Hypothalamus (tissue), 51 donors: ENCODE measurements at regions not wholly inside any gene's neighbourhood (a gene's known extent, or its start where the extent isn't known, plus 50 kb on each side); places are given as distances from the start of the nearest gene placed in this dataset.

Experiments used
- DNase-seq, 51 donors: peaks; one replicate each; lab custom pipeline; 2025; lab: John Stamatoyannopoulos, UW

DNA sequence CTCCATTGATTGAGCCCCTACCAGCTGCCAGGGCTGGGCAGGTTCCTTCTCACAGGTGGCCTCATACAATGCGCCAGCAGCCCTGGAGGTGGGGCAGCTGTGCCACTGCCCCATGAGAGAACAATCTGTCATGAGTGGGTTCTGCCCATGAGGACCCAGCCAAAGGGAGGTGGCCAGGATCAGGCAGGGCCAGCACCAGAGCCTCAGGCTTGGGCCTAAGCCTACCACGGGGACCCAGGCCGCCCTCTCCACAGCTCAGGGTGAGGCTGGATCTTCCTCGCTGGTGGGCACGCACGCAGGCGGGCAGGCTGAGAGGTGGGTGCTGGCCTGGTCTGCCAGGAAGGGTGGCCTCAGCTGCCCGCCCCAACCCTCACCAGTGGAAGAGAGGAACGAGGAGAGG lies 110.7 kb downstream of the KIF26A start:
- DNase-seq: no peak

DNA sequence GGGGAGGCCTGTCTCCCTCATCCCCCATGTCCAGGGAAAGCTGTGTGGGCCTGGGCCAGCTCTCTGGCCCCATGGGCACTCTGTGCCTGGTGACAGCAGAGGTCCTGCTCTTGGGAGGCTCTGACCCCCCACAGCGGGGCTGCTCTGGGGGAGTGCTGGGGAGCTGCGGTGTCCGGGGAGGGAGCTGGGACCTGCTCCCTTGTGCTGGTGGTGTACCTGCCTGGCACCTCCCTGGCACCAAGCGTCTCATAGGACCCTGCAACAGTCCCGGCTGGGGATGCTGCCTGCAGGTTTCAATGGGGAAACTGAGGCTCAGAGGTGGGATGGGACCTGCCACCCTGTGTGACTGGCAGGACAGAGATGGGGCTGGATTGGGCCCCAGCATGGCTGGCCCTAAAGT lies 111.3 kb downstream of the KIF26A start:
- DNase-seq: no peak

DNA sequence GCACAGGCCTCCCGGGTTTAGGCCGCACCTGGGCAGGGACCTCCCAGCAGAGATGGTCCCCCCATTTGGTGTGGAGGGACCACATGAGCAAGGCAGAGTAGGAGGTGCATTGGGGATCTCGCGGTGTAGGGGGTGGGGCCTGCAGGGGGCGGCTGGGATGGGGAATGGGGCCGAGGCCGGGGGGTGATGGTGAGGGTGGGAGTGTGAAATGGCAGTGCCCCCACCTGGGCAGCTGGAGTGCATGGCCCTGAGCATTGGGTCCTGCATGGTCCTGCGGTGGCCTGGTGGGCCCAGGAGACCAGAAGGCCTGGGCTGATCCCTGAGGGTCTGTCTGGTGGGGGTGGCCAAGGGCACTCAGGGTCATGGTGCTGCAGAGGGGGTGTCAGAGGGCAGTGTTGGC lies 111.8 kb downstream of the KIF26A start:
- DNase-seq: no peak

DNA sequence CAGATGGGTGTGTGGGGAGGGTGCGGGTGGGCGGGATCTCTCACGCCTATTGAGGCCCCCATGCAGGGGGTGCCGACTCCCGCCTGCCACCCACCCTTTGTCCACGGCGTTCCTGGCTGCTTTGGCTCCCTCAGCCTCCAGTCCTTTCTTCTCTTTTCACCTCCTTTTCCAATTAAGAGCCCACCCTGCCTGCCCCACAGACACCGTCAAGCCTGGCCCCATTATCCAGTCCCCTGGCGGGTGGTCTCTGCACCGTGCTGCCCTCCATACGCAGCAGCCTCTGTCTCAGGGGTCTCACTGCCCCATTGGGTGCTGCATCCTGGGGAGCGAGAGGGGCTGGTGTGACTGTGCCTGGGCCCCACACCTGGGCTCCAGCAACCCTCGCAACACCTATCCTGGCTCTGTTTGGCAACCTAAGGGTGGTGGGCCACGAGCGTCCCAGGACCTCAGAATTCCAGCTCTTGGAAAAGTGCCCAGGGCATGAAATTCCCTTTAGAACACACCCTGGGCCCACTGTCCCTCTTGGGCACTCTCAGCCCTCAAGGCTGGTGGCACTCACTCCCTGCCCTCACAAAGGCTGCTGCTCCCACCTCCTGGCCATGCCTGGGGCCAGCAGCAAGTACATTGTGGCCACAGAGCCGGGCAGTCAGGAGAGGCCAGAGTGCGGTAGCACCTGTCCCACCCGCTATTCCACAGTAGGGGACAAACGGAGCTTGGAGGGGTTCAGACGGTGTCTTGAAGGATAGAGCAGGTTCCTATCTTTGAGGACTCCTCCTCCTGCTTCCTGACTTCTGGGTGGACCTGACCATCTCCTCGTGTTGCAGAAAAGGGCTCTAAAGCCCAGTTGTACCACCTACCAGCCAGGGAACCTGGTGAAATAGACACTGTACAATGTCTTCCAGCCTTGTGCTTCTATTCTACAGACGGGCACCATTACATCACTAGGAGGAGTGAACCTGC lies 114.1 kb downstream of the KIF26A start:
- DNase-seq: no peak

DNA sequence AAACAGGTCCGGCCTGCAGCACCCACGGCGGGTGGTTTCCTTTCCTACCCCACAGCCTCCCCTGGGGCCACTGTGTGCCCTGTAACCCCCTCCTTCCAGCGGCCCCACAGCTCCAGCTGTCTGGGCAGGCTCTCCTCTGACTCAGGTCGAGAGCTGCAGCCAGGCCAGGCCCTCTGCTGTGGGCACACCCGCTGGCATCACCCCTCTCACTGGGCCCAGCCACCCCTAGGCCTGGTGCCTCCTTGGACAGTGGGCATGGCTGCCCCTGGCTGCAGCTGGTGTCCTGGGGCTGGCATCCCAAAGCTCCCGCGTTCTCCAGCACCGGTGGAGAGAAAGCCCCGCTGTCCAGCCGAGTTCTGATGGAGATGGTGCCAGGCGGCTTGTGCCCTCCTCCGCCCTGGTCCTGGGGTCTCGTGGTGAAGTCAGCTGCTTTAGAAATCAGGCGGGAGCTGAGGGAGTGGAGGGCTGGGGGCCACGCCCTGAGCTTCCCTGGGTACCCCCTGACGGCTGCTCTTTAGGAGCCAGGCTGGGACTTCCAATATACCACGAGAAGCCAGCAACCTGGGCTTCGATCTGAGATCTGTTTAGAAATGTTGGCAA lies 114.9 kb downstream of the KIF26A start:
- no peak for DNase-seq

DNA sequence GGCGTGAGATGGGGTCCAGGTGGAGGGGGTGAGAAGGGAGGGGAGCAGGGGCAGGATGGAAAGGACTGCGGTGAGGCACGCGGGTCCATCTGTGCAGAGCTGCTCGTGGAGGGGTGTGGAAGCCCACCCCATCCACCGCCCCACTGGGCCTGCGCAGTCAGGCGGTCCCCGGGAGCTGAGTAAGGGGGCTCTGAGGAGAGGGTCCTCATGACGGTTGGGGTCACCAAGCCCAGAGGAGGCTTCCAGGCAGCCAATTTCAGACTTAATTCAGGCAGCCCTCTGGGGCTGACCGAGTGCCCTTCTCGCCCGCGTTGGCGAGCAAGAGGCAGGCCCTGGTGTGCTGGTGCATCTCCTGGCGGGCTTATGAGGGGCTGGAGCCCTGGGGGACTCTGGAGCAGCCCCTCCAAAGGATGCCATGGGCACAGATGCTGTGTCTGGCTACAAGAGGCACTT lies 115.5 kb downstream of the KIF26A start:
- no peak for DNase-seq

DNA sequence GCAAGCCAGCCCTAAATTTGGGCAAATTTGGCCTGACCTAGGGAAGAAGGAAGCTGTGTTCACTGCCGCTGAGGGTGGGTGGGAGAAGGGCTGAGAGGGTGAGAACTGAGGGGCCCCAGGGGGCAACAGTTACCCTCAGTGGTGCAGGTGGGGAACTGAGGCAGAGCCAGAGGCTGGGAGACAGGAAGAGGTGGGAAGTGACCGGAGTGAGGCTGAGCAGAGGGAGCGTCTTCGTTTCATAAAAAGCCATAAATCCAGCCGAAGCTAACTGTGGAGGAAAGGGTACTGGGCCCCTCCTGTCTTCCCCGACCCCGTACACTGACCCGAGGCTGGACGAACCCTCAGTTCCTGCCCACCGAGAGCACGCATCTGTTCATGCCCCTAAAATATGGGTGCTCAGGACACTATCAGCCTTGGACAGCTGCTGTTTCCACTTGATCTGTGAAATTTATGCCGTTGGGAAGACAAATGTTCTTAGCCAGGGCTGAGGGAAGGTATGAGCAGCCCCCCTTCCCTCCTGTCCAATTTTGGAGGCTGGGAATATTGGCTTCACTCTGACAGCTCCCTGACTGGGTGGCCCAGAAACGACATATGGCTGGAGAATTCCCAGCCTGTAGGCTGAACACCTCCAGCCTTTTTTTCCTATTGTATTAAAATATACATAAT lies 116.5 kb downstream of the KIF26A start:
- DNase-seq: no peak

DNA sequence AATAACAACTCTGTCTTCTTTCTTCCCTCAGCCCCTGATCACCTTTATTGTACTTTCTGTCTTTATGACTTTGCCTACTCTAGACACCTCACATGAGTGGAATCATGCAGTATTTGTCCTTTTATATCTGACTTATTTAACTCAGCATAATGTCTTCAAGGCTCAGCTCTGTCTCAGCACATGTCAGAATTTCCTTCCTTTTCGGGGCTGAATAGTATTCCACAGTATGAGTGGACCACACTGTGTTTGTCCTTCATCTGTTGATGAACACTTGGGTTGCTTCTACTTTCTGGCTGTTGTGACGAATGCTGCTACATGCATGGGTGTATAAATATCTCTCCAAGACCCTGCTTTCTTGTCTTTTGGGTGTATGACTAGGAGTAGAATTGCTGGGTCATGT lies 117.6 kb downstream of the KIF26A start:
- DNase-seq: no peak

DNA sequence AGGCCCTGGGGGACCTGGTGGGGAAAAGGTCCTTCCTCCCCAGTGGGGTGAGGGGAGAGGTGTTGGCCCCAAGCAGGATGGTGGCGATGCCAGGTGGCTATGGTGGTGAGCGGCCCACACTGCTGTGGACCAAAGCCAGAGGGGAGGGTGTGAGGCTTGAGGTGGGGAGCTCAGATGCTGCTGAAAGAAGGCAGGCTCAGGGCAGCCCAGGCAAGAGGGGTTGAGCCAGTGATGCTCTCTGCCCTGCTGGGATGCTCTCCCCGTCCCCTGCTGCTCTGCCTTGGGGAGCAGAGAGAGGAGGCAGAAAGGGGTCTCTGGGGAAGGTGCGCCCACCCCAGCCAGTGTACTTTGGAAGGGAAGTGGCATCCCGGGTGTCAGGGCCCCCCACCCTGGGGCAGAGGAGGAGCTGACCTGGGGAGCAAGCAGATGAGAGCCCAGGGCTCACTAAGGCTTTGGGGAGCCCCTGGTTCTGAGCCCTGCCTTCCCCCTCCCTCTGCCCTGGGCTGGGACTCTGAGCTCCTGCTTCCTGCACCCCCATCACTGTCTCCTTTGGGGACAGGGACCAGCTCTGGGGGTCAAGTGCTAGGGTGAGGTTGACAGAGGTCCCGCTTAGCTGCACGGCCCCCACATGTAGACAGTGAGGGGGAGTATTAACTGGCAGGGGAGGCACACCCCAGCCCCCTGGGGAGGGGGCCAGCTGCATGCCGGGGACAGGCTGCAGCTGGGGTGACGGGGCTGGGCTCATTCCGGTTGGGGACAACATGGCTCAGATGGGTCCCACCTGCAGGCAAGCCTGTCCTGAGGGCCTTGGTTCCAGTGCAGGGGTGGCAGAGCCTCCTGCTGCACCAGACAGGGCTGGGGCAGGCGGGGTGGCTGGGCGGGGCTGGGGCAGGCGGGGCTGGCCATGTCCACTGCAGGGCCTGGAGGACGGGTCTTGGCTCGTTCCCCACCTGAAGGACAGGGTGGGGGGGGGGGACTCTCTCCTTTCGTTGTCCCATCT lies 124.4 kb downstream of the KIF26A start:
- no peak for DNase-seq

DNA sequence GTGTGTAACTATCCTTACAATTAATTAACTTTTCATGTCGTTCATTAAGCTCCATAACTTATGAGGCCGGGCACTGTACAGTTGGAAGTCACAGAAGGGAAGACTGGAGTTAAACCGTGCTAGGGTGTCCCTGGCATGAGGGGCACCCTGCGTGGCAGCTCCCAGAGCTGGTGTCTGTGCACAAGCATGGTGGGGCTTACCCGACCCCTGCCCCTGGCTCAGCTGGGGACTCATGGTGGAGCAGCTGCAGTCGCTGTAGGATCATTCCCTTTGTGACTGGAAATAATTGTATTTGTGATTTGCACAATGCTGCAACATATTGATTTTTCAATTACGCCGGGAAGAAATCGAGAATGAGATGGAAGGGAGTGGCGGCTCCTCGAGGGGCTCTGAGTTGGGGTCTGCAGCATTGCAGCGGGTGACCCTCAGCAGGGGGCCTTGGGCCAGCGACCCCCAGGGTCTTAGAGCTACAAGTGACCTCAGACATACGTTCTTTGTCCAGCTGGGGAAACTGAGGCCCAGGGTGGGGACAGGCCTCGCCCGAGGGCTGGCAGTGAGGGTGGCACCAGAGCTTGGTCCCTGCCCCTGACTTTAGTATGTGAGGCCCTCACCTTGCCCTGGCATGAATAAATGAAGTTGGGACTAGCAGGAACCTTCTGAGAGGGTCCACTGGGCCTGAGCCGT lies 125.4 kb downstream of the KIF26A start:
- no peak for DNase-seq

DNA sequence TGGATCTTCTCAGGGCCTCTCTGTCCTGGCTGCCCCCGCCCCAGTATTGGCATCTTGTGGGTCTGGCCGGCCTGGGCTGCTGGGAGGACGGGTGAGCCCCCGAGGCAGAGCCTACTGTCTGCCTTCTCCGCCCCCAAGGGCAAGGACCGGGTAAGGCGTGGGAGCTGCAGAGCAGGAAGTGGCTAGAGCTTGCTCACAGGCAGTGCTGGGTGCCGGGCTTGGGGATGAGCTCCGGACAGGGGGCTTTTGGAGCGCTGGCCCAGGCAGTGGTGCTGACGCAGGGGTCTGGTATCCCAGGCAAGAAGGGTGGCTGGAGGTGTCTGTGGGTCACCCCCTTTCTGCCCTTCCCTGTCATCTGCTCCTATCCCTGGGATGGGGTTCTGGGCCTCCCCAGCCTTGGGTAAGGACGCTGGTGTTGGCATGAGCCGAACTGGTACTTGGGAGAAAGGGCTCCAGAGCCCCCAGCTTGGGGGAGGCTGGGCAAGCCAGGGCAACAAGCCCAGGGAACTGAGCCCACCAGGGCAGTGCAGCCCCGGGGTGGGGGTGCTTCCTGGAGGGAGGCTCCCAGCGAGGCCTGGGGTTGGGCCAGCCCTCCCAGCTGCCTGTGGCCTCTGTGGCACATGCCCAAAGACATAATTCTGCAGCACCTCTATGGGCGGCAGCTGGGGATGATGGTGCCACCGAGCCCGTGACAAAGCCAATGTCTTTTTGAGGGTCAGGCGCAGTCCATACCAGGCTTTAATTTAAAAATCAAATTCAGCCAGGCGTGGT lies 126.3 kb downstream of the KIF26A start:
- no peak for DNase-seq

DNA sequence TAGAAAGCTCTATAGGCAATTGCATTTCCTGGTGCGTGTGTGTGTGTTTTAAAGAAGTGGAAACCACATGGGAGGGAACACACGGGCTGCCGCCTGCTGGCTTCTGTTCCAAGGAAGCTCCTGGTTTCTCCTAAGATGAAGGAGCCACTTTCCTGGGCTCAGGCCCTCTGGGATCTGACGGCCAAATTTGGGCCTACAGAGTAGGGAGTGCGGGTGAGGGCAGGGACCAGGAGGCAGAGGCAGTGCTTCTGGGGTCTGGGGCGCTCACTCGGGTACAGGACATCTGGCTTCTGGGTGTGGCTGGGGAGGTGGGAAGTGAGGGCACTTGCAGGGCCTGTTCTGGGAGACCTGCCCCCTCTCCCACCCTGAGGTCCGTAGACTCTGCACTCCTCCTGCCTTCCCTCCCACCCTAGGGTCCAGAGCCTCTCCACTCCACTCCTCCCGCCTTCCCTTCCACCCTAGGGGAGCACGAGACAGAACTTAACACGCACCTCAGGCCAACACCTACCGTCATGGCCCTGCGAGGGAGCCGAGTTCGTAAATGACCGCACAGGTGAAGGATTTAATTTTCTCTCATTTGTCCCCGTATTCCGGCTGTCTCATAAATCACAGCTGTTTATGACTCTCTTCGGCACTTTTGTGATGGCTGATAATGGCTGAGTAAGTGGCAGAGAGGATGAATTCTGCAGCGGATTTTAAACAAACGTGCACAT lies 127.7 kb downstream of the KIF26A start:
- no peak for DNase-seq

DNA sequence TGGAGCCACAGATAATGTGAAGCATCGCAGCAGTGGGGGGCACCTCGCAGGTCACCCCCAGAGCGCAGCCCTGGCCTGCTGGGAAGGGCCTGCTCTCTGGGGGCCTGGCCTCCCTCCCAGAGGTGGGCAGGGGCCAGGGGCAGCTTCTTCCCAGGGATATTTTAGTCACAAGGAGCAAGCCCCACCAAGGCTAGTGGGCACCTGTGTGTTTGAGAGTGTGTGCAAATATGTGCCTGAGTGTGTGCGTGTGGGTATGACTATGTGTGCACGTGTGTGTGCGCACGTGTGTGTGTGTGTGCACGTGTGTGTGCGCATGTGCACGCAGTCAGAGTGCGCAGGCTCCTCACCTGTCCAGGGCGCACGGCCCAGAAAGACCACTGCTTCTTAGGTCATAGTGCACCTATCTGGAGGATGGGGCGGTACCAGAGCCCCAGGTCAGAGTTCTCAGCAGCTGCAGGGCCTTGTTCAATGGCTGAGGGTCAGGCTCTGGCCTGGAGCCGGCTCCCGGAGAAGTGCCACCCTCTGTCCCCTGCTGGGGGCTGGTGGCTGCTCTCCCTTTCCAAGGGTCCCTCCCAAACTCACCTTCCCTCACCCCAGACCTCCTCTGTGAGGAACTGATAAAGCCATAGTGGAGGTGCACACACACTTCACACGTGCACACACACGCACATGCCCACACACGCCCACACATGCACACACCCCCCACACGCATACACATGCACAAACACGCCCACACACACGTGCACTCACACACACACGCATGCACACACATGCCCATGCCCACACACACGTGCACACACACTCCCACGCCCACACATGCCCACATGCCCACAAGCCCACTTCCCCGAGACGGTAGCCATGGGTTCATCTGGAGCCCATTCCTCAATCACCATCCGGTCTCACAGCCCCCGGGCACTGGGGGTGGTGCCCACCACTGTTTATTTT lies 128.5 kb downstream of the KIF26A start:
- no peak for DNase-seq

DNA sequence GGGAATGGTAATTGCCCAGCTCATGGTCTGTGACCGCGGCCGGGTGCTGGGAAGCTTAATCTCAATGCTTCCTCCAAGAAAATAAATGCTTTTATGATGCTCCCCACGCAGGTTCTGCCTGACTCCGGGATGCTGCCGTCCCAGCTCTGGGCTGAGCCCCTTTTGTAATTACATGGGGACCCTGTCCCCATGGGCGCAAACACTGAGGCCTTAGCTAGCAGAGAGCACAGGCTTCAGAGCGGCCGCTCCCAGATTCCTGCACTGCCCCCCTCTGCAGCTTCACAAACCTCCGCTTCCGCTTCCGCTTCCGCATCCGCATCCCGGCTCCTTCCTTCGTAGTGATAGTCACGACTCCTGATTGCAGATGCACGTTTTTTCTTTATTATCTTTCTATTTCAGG lies 129.5 kb downstream of the KIF26A start:
- peak in 2 of 51 donors; percentile 12 to 62 for DNase-seq

DNA sequence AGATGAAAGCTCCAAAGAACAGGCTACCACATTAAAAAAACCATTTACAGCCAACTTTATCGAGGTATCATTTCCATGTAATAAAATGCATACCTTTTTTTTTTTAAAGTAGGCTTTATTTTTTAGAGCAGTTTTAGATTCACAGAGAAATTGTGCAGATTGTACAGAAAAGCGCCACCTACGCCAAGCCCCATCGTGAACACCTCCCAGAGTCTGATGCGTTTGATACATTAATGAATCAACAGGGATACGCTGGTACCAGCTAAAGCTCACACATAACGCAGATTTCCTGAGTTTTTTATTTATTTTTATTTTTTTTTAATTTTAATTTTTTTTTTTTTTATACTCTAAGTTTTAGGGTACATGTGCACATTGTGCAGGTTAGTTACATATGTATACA lies 129.9 kb downstream of the KIF26A start:
- DNase-seq: no peak

DNA sequence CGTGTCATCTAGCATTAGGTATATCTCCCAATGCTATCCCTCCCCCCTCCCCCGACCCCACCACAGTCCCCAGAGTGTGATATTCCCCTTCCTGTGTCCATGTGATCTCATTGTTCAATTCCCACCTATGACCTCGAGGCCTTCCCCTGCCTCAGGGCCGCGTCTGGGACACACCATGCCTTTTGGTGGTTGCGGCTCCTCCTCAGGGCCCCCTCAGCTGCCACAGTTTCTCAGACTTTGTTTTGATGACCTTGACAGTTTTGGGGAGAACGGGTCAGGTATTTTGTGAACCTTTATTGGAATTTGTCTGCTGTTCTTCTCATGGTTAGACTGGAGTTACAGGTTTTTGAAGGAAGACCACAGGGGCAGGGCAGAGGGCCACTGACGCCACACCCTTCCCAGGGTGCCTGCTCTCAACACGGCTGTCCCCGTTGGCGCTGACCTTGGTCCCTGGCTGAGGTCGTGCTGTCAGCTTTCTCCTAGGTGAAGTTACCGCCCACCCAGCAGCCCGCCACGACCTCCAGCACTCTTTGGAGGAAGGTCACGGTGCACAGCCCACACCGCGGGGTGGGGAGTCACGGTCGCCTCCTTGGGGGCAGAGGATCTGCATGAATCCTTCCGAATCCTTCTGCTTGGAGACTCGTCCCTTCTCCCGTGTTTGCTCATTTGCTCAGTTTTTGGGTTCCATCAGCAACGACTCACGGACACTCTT lies 130.5 kb downstream of the KIF26A start:
- DNase-seq: no peak
